ENCODE measurements at regions not wholly inside any gene's neighbourhood (a gene's known extent, or its start where the extent isn't known, plus 50 kb on each side); places are given as distances from the start of the nearest gene placed in this dataset.
"Not testable (repeated sequence)": the region's sequence is repeated elsewhere in the genome, so short reads cannot be mapped to it uniquely, and the experiment has no call there.

GRCh38 chr12:33184161-33184560 is 255.5 kb downstream of the SYT10 start:
- DNase-seq: no peak

- DNase-seq: no peak
Measured at GRCh38 chr12:33182485-33182884, 257.1 kb downstream of the SYT10 start.

GRCh38 chr12:33180918-33181317 is 258.7 kb downstream of the SYT10 start:
- DNase-seq: peak; percentile 63

- DNase-seq: not testable (repeated sequence)
Measured at GRCh38 chr12:33166260-33166659, 269.7 kb upstream of the PKP2 start.

- no peak for DNase-seq
Measured at GRCh38 chr12:33156042-33156441, 259.5 kb upstream of the PKP2 start.

- not testable (repeated sequence) for DNase-seq
Measured at GRCh38 chr12:33147292-33147691, 250.7 kb upstream of the PKP2 start.

GRCh38 chr12:33129500-33129899 is 232.9 kb upstream of the PKP2 start:
- DNase-seq: no peak

GRCh38 chr12:33125755-33126154 is 229.2 kb upstream of the PKP2 start:
- DNase-seq: no peak

GRCh38 chr12:33116284-33116683 is 219.7 kb upstream of the PKP2 start:
- DNase-seq: peak; percentile 6

GRCh38 chr12:33115716-33116115 is 219.1 kb upstream of the PKP2 start:
- DNase-seq: peak; percentile 79

GRCh38 chr12:33111850-33112249 is 215.3 kb upstream of the PKP2 start:
- DNase-seq: no peak

GRCh38 chr12:33107827-33108226 is 211.2 kb upstream of the PKP2 start:
- DNase-seq: not testable (repeated sequence)

- no peak for DNase-seq
Measured at GRCh38 chr12:33093534-33093933, 197.0 kb upstream of the PKP2 start.

GRCh38 chr12:33087876-33088275 is 191.3 kb upstream of the PKP2 start:
- DNase-seq: not testable (repeated sequence)

GRCh38 chr12:33076401-33076800 is 179.8 kb upstream of the PKP2 start:
- not testable (repeated sequence) for DNase-seq

GRCh38 chr12:33075130-33075766 is 178.7 kb upstream of the PKP2 start:
- DNase-seq: not testable (repeated sequence)

GRCh38 chr12:33061844-33062243 is 165.3 kb upstream of the PKP2 start:
- no peak for DNase-seq

GRCh38 chr12:33054371-33054770 is 157.8 kb upstream of the PKP2 start:
- no peak for DNase-seq

- DNase-seq: no peak
Measured at GRCh38 chr12:33052141-33053051, 155.8 kb upstream of the PKP2 start.

- DNase-seq: no peak
Measured at GRCh38 chr12:33047666-33048065, 151.1 kb upstream of the PKP2 start.

GRCh38 chr12:33044447-33044846 is 147.9 kb upstream of the PKP2 start:
- DNase-seq: no peak

GRCh38 chr12:33041562-33041961 is 145.0 kb upstream of the PKP2 start:
- DNase-seq: no peak

GRCh38 chr12:33033999-33034398 is 137.4 kb upstream of the PKP2 start:
- not testable (repeated sequence) for DNase-seq

- DNase-seq: no peak
Measured at GRCh38 chr12:33026791-33027190, 130.2 kb upstream of the PKP2 start.
